Urinary bladder (tissue), 3 donors: ENCODE measurements at regions not wholly inside any gene's neighbourhood (a gene's known extent, or its start where the extent isn't known, plus 50 kb on each side); places are given as distances from the start of the nearest gene placed in this dataset.
"Not testable (repeated sequence)": the region's sequence is repeated elsewhere in the genome, so short reads cannot be mapped to it uniquely, and the experiment has no call there.

Experiments
- DNase-seq: peaks from one replicate; pipeline ENCODE4 v3.0.0-alpha.2; 2015; ENCODE audit errors: extremely low spot score
- H3K27ac ChIP-seq: one replicate; pipeline ENCODE4 v1.5.1; 2013; ENCODE audit warnings: low read depth, mild to moderate bottlenecking, moderate library complexity
- H3K36me3 ChIP-seq: one replicate; pipeline ENCODE4 v1.6.1; 2013; ENCODE audit warnings: mild to moderate bottlenecking, moderate library complexity; ENCODE audit not compliant: insufficient read depth
- H3K4me1 ChIP-seq: one replicate; pipeline ENCODE4 v1.6.1; 2013; ENCODE audit warnings: mild to moderate bottlenecking, moderate library complexity; ENCODE audit not compliant: insufficient read depth
- H3K4me3 ChIP-seq: one replicate; pipeline ENCODE4 v1.5.1; 2013; ENCODE audit warnings: low read depth, low read length
- WGBS: extraction: QIAGEN DNeasy Blood & Tissue Kit; methylation state at CpG from one replicate; pipeline ENCODE4 v1.1.7; 2013; 5-methylcytosine and 5-hydroxymethylcytosine counted together
- donor health status: healthy with polysubstance abuse.
- donor health status: healthy.

GRCh38 chr16:29151317-29151716 is 166.5 kb downstream of the LAT start:
- 97% methylated on average over 12 of the region's 12 CpGs for WGBS
- Histone ChIP-seq H3K4me1 (no peaks in the 10 kb centered on the region), H3K36me3 (no peaks in the 10 kb centered on the region), H3K4me3 (no peak overlapping the region), H3K27ac (no peak overlapping the region)
- no peak for DNase-seq

- WGBS = 88% methylated on average over 12 of the region's 12 CpGs
- not testable (repeated sequence) for H3K27ac ChIP-seq, H3K4me1 ChIP-seq, H3K36me3 ChIP-seq, H3K4me3 ChIP-seq, DNase-seq
Observed at GRCh38 chr16:29149912-29150311, 165.1 kb downstream of the LAT start.

GRCh38 chr16:29148867-29149272 is 164.0 kb downstream of the LAT start:
- DNase-seq = no peak
- H3K4me1 ChIP-seq = no peaks in the 10 kb centered on the region
- WGBS = 79% methylated on average over 15 of the region's 15 CpGs

GRCh38 chr16:29148131-29148691 is 163.4 kb downstream of the LAT start:
- H3K27ac ChIP-seq = no peak overlapping the region
- 78% methylated on average over 15 of the region's 15 CpGs for WGBS
- no peaks in the 10 kb centered on the region for H3K4me1 ChIP-seq
- H3K4me3 ChIP-seq = no peak overlapping the region
- DNase-seq = no peak
- no peaks in the 10 kb centered on the region for H3K36me3 ChIP-seq

More at GRCh38 chr16:29148867-29149272, 164.0 kb downstream of the LAT start:
- H3K4me3 ChIP-seq = no peak overlapping the region
- no peaks in the 10 kb centered on the region for H3K36me3 ChIP-seq
- H3K27ac ChIP-seq = no peak overlapping the region

- WGBS = 89% methylated on average over 10 of the region's 10 CpGs
- not testable (repeated sequence) for H3K36me3 ChIP-seq, DNase-seq, H3K27ac ChIP-seq, H3K4me1 ChIP-seq, H3K4me3 ChIP-seq
Observed at GRCh38 chr16:29147710-29148109, 162.9 kb downstream of the LAT start.

GRCh38 chr16:29146808-29147643 is 162.2 kb downstream of the LAT start:
- WGBS = 96% methylated on average over 11 of the region's 11 CpGs
- not testable (repeated sequence) for H3K4me3 ChIP-seq, DNase-seq, H3K27ac ChIP-seq, H3K36me3 ChIP-seq, H3K4me1 ChIP-seq

- Histone ChIP-seq H3K27ac (no peak overlapping the region), H3K4me1 (no peaks in the 10 kb centered on the region), H3K36me3 (no peaks in the 10 kb centered on the region), H3K4me3 (no peak overlapping the region)
- 94% methylated on average over 15 of the region's 15 CpGs for WGBS
- DNase-seq = no peak
Observed at GRCh38 chr16:29146266-29146665, 161.4 kb downstream of the LAT start.

- H3K4me3 ChIP-seq, H3K4me1 ChIP-seq, H3K27ac ChIP-seq, H3K36me3 ChIP-seq, DNase-seq: not testable (repeated sequence)
- 86% methylated on average over 15 of the region's 15 CpGs for WGBS
Observed at GRCh38 chr16:29145486-29146225, 160.8 kb downstream of the LAT start.

- not testable (repeated sequence) for H3K36me3 ChIP-seq, H3K27ac ChIP-seq, H3K4me1 ChIP-seq, H3K4me3 ChIP-seq, DNase-seq
- WGBS = 98% methylated on average over 12 of the region's 12 CpGs
Observed at GRCh38 chr16:29145086-29145485, 160.2 kb downstream of the LAT start.

GRCh38 chr16:29144669-29145062 is 159.8 kb downstream of the LAT start:
- WGBS = 83% methylated on average over 15 of the region's 15 CpGs
- H3K36me3 ChIP-seq, DNase-seq, H3K27ac ChIP-seq, H3K4me1 ChIP-seq, H3K4me3 ChIP-seq: not testable (repeated sequence)

GRCh38 chr16:29143739-29144668 is 159.2 kb downstream of the LAT start:
- H3K27ac ChIP-seq, DNase-seq, H3K4me1 ChIP-seq, H3K36me3 ChIP-seq, H3K4me3 ChIP-seq: not testable (repeated sequence)
- WGBS = 62% methylated on average over 22 of the region's 23 CpGs

GRCh38 chr16:29142506-29142905 is 157.7 kb downstream of the LAT start:
- WGBS = 85% methylated on average over 14 of the region's 14 CpGs
- H3K36me3 ChIP-seq, DNase-seq, H3K4me1 ChIP-seq, H3K4me3 ChIP-seq, H3K27ac ChIP-seq: not testable (repeated sequence)
